HCT116 (cell line): ENCODE measurements at regions not wholly inside any gene's neighbourhood (a gene's known extent, or its start where the extent isn't known, plus 50 kb on each side); places are given as distances from the start of the nearest gene placed in this dataset.

ENCODE experiments used
- CTCF ChIP-seq, 3 experiments: fragments of 200-600 bp in 1 of 3; sonication (generic) in 1 of 3; IDR thresholded peaks in 2 of 3; conservative IDR thresholded peaks in 1 of 3; 2 replicates each; pipeline ENCODE4 v1.5.1; 2012 to 2017; ENCODE audit warnings: low read depth in 2 of 3, low read length in 2 of 3, antibody characterized with exemption in 1 of 3, borderline replicate concordance in 1 of 3, control low read depth in 1 of 3, mild to moderate bottlenecking in 1 of 3, mixed read lengths in 1 of 3, mixed run types in 1 of 3, moderate library complexity in 1 of 3; ENCODE audit not compliant: insufficient read depth in 1 of 3
- EZH2 ChIP-seq: fragments of 200-600 bp; sonication (generic); IDR thresholded peaks from 2 replicates; pipeline ENCODE4 v1.6.1; 2017; ENCODE audit warnings: antibody characterized with exemption, mixed run types
- FOSL1 ChIP-seq: IDR thresholded peaks from 2 replicates; pipeline ENCODE4 v1.6.1; 2012; ENCODE audit warnings: low read depth
- MAX ChIP-seq: IDR thresholded peaks from 2 replicates; pipeline ENCODE4 v1.6.1; 2012
- POLR2A ChIP-seq: IDR thresholded peaks from 2 replicates; pipeline ENCODE4 v1.7.0; 2011; ENCODE audit warnings: borderline replicate concordance; ENCODE audit not compliant: insufficient read depth, insufficient read length; ENCODE audit errors: extremely low read depth
- SIN3A ChIP-seq: IDR thresholded peaks from 2 replicates; pipeline ENCODE4 v1.6.1; 2012; ENCODE audit warnings: low read depth
- SP1 ChIP-seq: IDR thresholded peaks from 2 replicates; pipeline ENCODE4 v1.6.1; 2012; ENCODE audit warnings: low read depth
- TCF7L2 ChIP-seq: IDR thresholded peaks from 2 replicates; pipeline ENCODE4 v1.7.0; 2011; ENCODE audit warnings: borderline replicate concordance, inconsistent platforms; ENCODE audit not compliant: insufficient read depth, insufficient read length; ENCODE audit errors: extremely low read depth
- YY1 ChIP-seq: IDR thresholded peaks from 2 replicates; pipeline ENCODE4 v1.6.1; 2011; ENCODE audit warnings: low read length, low read depth, moderate library complexity, mild to moderate bottlenecking; ENCODE audit not compliant: insufficient replicate concordance; ENCODE audit errors: extremely low read depth
- ZFX ChIP-seq: fragments of 450-650 bp; IDR thresholded peaks from 2 replicates; pipeline ENCODE4 v1.6.1; 2017
- ZNF274 ChIP-seq: fragments of 200-500 bp; sonication (Bioruptor generic); IDR thresholded peaks from 2 replicates; pipeline ENCODE4 v1.6.1; 2014; ENCODE audit warnings: mild to moderate bottlenecking, low read depth, low read length, inconsistent platforms

GRCh38 chr7:115350764-115351163 is 428.9 kb downstream of the MDFIC start:
- TF ChIP-seq ZFX: no peak
- TF ChIP-seq CTCF (IDR thresholded peaks at IDR 0.05 in 2 of 3, conservative IDR thresholded peaks at IDR 0.05 in 1 of 3; ENCODE audit: borderline replicate concordance in 1 of 3, insufficient read depth in 1 of 3, low read depth in 2 of 3, low read length in 2 of 3): no peak
- TF ChIP-seq MAX: no peak
- TF ChIP-seq TCF7L2: no peak
- TF ChIP-seq YY1: no peak
- TF ChIP-seq EZH2: no peak
- TF ChIP-seq FOSL1: no peak
- TF ChIP-seq POLR2A: no peak
- no peak for TF ChIP-seq ZNF274
- no peak for TF ChIP-seq SP1
- no peak for TF ChIP-seq SIN3A
